HL-60 (cell line): ENCODE measurements at regions not wholly inside any gene's neighbourhood (a gene's known extent, or its start where the extent isn't known, plus 50 kb on each side); places are given as distances from the start of the nearest gene placed in this dataset.

Experiments used
- CTCF ChIP-seq: IDR thresholded peaks from one replicate; pipeline ENCODE4 v1.5.1; 2011; ENCODE audit warnings: low read length, control low read depth, inconsistent platforms; ENCODE audit not compliant: insufficient read depth
- POLR2AphosphoS5 ChIP-seq: IDR thresholded peaks from 2 replicates; pipeline ENCODE4 v1.6.1; 2012; ENCODE audit warnings: low read depth
- REST ChIP-seq: IDR thresholded peaks from 2 replicates; pipeline ENCODE4 v1.6.1; 2012; ENCODE audit warnings: low read depth; ENCODE audit not compliant: insufficient replicate concordance

GRCh38 chr7:51545131-51545530 lies 228.5 kb upstream of the COBL start:
- TF ChIP-seq CTCF (no peak), REST (no peak), POLR2AphosphoS5 (no peak)
